ENCODE measurements at regions not wholly inside any gene's neighbourhood (a gene's known extent, or its start where the extent isn't known, plus 50 kb on each side); places are given as distances from the start of the nearest gene placed in this dataset.

- FAIRE-seq (no peak), DNase-seq (ENCODE audit: low read depth in 1 of 2, low spot score in 2 of 2) (no peak)
- Histone ChIP-seq H4K5ac (ENCODE audit: insufficient read length, low read depth, low read length) (no peak overlapping the region), H3K27ac (ENCODE audit: low read depth, low read length) (no peak overlapping the region), H2BK120ac (replicated peaks; ENCODE audit: low read depth, low read length) (no peak overlapping the region), H3K9me3 (ENCODE audit: insufficient read depth in 2 of 2, low read depth in 1 of 2, low read length in 1 of 2) (no peaks in the 10 kb centered on the region), H3K14ac (ENCODE audit: insufficient read length) (no peak overlapping the region), H3K56ac (replicated peaks; ENCODE audit: insufficient read length, low read depth, low read length) (no peak overlapping the region), H3K23ac (ENCODE audit: insufficient read length) (no peak overlapping the region), H3K4me1 (replicated peaks in 1 of 4; ENCODE audit: control insufficient read depth in 3 of 4, insufficient read depth in 4 of 4, low read length in 3 of 4) (no peaks in the 10 kb centered on the region), H3K18ac (ENCODE audit: extremely low read depth, low read length) (no peak overlapping the region), H3K4me3 (ENCODE audit: extremely low read depth in 1 of 4, insufficient read depth in 2 of 4, low read depth in 3 of 4, low read length in 4 of 4) (no peak overlapping the region), H4K20me1 (replicated peaks in 1 of 2; ENCODE audit: control insufficient read depth in 1 of 2, insufficient read depth in 2 of 2, low read length in 2 of 2) (no peaks in the 10 kb centered on the region), H3K4ac (replicated peaks; ENCODE audit: insufficient read length, low read depth, low read length) (no peak overlapping the region), H3K9ac (replicated peaks in 1 of 4; ENCODE audit: extremely low read depth in 1 of 4, low read depth in 3 of 4, low read length in 3 of 4) (no peak overlapping the region), H3K79me2 (ENCODE audit: control insufficient read depth in 1 of 2, insufficient read depth in 2 of 2, low read length in 2 of 2) (no peaks in the 10 kb centered on the region), H2AFZ (ENCODE audit: low read length) (no peak overlapping the region), H3K4me2 (ENCODE audit: insufficient read depth in 1 of 2, low read depth in 2 of 2, low read length in 2 of 2) (no peak overlapping the region), H2BK12ac (ENCODE audit: low read depth, low read length) (no peak overlapping the region), H2BK15ac (ENCODE audit: low read length) (no peak overlapping the region), H2AK5ac (ENCODE audit: low read depth, low read length) (no peak overlapping the region), H4K8ac (ENCODE audit: extremely low read depth, insufficient read depth, low read length) (no peak overlapping the region), H3K79me1 (ENCODE audit: low read depth, low read length) (no peaks in the 10 kb centered on the region), H3K36me3 (ENCODE audit: control insufficient read depth in 2 of 4, insufficient read depth in 4 of 4, low read length in 3 of 4) (no peaks in the 10 kb centered on the region), H3K23me2 (ENCODE audit: low read depth, low read length) (no peaks in the 10 kb centered on the region), H2BK20ac (ENCODE audit: low read length) (no peak overlapping the region), H4K91ac (replicated peaks; ENCODE audit: insufficient read length, low read length) (no peak overlapping the region), H3K27me3 (replicated peaks in 1 of 4; ENCODE audit: control insufficient read depth in 3 of 4, extremely low read depth in 1 of 4, insufficient read depth in 3 of 4, low read length in 3 of 4) (no peaks in the 10 kb centered on the region), H2BK5ac (ENCODE audit: low read depth, low read length) (no peak overlapping the region)
- ChIA-PET CTCF (ENCODE audit: partially characterized antibody) (interaction anchor here (0.9 to 1.0 kb wide), 3 partner anchors 9 to 68 kb away, joined by 3 read pairs; no protein-coding TSS in a partner anchor), POLR2A (ENCODE audit: partially characterized antibody) (no interaction called here)
- no peak for TF ChIP-seq SRF (IDR thresholded peaks at IDR 0.05; ENCODE audit: low read depth, low read length)
- TF ChIP-seq NRF1 (IDR thresholded peaks at IDR 0.05; ENCODE audit: low read depth, low read length) = no peak
- no peak for TF ChIP-seq CREB1 (IDR thresholded peaks at IDR 0.05)
- no peak for TF ChIP-seq EZH2 (IDR thresholded peaks at IDR 0.05; ENCODE audit: low read depth, low read length, severe bottlenecking)
- no peak for TF ChIP-seq MAX (IDR thresholded peaks at IDR 0.05)
- no peak for TF ChIP-seq BCL11A (IDR thresholded peaks at IDR 0.05; ENCODE audit: low read depth in 2 of 2, low read length in 2 of 2)
- WGBS, 2 experiments (ENCODE audit: extremely low coverage in 1 of 2, insufficient coverage in 1 of 2, insufficient read length in 1 of 2, insufficient replicate concordance in 2 of 2, low coverage in 1 of 2, low lambda C conversion rate in 2 of 2, missing lambda C conversion rate in 1 of 2) = 80% methylated on average over 1 of the region's 1 CpG; no CpG with 5 or more reads in 1 of the 2 experiments
These were observed 76.9 kb upstream of the AGR3 start for GRCh38 chr7:16958724-16959123.
